ENCODE measurements at regions not wholly inside any gene's neighbourhood (a gene's known extent, or its start where the extent isn't known, plus 50 kb on each side); places are given as distances from the start of the nearest gene placed in this dataset.

DNA sequence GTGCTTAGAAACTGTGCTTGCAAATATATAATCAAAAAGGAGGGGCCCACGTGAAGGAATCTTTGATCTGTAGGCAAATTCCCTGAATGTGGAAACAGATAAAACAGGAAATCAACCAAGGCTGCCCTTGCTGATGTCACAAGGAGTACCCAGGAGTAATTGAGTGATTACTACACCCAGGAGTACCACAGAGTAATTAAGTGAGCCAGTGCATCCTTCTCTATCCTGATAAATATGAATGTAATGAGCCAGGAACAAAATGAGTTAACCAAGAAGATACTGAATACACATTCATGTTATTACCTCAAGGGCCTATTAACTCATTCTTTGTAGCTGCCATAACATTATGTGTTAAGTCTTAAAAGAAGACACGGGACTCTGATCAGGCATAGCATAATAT is 87.3 kb upstream of the POU1F1 start:
- FAIRE-seq (no peak), DNase-seq (ENCODE audit: low read depth) (no peak)
- TF ChIP-seq CTCF (IDR thresholded peaks at IDR 0.05; ENCODE audit: insufficient read depth, low read length, severe bottlenecking): no peak
- Histone ChIP-seq H3K4me3 (ENCODE audit: low read depth, low read length) (no peak overlapping the region), H3K27me3 (ENCODE audit: control insufficient read depth, insufficient read depth, low read length) (no peaks in the 10 kb centered on the region), H3K36me3 (ENCODE audit: control insufficient read depth, insufficient read depth, low read length) (no peaks in the 10 kb centered on the region)

- TF ChIP-seq CTCF (IDR thresholded peaks at IDR 0.05; ENCODE audit: insufficient read depth, low read length, severe bottlenecking): no peak
- no peak overlapping the region for H3K4me3 ChIP-seq (ENCODE audit: low read depth, low read length)
- no peaks in the 10 kb centered on the region for H3K36me3 ChIP-seq (ENCODE audit: control insufficient read depth, insufficient read depth, low read length)
- DNase-seq (ENCODE audit: low read depth) (peak; percentile 44), FAIRE-seq (no peak)
- H3K27me3 ChIP-seq (ENCODE audit: control insufficient read depth, insufficient read depth, low read length): no peaks in the 10 kb centered on the region
Observed at GRCh38 chr3:87361956-87362355, 85.6 kb upstream of the POU1F1 start.

DNA sequence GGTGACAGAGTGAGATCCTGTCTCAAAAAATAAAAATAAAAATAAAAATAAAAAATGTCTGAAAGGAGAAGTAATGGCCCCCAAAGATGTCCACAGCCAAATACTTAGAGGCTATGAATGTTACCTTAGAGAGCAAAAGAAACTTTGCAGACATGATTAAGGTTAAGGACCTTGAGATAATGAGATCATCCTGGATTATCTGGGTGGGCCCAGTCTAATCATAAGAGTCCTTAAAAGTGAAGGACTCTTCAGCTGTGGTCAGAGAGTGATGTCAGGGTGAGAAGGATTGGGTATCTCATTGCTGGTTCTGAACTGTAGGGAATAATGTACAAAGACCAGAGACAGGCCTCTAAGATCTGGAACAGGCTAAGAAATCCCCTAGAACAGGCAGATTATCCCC is 84.9 kb upstream of the POU1F1 start:
- Histone ChIP-seq H3K4me3 (ENCODE audit: low read depth, low read length) (no peak overlapping the region), H3K27me3 (ENCODE audit: control insufficient read depth, insufficient read depth, low read length) (no peaks in the 10 kb centered on the region), H3K36me3 (ENCODE audit: control insufficient read depth, insufficient read depth, low read length) (no peaks in the 10 kb centered on the region)
- no peak for TF ChIP-seq CTCF (IDR thresholded peaks at IDR 0.05; ENCODE audit: insufficient read depth, low read length, severe bottlenecking)
- DNase-seq (ENCODE audit: low read depth) (no peak), FAIRE-seq (no peak)

DNA sequence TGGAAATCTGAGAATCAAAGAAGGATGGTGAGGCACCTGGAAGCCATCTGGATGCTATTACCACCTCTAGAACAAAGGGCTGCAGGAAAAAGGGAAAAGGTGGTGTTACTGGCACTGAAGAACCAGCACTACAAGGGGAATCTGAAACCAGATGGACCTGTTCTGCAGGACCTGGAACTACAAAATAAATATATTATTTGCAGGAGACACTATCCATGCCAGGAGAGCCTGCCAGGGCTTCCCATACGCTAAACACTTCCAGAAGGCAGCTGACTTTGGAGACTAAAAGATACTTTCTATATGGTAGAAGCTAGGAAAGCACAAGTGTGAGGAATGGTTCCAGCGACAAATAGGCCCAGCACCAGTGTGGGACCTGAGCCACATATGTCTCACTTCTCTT is 83.4 kb upstream of the POU1F1 start:
- H3K27me3 ChIP-seq (ENCODE audit: control insufficient read depth, insufficient read depth, low read length): no peaks in the 10 kb centered on the region
- peak; percentile 32 for DNase-seq (ENCODE audit: low read depth)
- no peak for FAIRE-seq
- TF ChIP-seq CTCF (IDR thresholded peaks at IDR 0.05; ENCODE audit: insufficient read depth, low read length, severe bottlenecking): no peak
- no peaks in the 10 kb centered on the region for H3K36me3 ChIP-seq (ENCODE audit: control insufficient read depth, insufficient read depth, low read length)
- H3K4me3 ChIP-seq (ENCODE audit: low read depth, low read length): no peak overlapping the region

DNA sequence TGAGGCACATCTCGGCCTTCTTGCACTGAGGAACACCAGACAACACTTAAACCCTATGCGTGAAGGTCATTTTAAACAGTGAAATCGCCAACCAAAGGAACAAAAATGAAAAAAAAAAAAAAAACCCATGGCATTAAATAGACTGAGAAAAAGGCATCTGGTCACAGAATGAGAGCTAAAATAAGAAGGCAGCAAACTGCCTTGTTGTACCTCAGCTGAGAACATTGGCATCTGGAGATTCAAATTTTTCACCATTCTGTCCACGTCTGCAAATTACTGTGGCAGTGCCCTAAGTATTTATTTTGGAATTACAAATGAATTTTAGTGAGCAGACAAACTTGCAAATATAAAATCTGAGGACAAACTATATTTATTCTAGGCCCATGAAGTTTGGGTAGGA is 82.6 kb upstream of the POU1F1 start:
- no peaks in the 10 kb centered on the region for H3K27me3 ChIP-seq (ENCODE audit: control insufficient read depth, insufficient read depth, low read length)
- no peak for TF ChIP-seq CTCF (IDR thresholded peaks at IDR 0.05; ENCODE audit: insufficient read depth, low read length, severe bottlenecking)
- FAIRE-seq (no peak), DNase-seq (ENCODE audit: low read depth) (no peak)
- H3K4me3 ChIP-seq (ENCODE audit: low read depth, low read length): no peak overlapping the region
- H3K36me3 ChIP-seq (ENCODE audit: control insufficient read depth, insufficient read depth, low read length): no peaks in the 10 kb centered on the region

DNA sequence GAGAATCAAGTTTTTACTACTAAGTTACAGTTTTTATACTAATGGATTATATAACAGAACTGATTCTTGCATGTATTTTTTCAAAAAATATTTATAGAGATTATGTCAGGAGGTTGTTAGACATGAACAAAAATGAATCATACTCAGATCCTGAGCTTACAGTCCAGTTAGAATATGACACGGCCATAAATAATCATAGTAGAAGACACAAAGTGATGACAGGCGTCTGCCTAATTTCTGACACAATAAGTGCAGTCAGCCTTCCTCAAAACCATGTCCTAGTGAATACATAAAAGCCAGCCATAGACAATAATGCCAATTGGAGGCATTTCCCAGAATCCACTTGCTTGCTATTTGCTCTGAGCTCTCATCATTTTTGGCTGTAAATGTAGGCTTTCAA is 81.7 kb upstream of the POU1F1 start:
- H3K36me3 ChIP-seq (ENCODE audit: control insufficient read depth, insufficient read depth, low read length): no peaks in the 10 kb centered on the region
- DNase-seq (ENCODE audit: low read depth) (peak; percentile 44), FAIRE-seq (no peak)
- H3K27me3 ChIP-seq (ENCODE audit: control insufficient read depth, insufficient read depth, low read length): no peaks in the 10 kb centered on the region
- no peak for TF ChIP-seq CTCF (IDR thresholded peaks at IDR 0.05; ENCODE audit: insufficient read depth, low read length, severe bottlenecking)
- H3K4me3 ChIP-seq (ENCODE audit: low read depth, low read length): no peak overlapping the region

Measured in bronchial epithelial cell (primary cell).